Neural progenitor cell (in vitro differentiated cells): ENCODE measurements at regions not wholly inside any gene's neighbourhood (a gene's known extent, or its start where the extent isn't known, plus 50 kb on each side); places are given as distances from the start of the nearest gene placed in this dataset.

Experiments used
- DNase-seq: peaks from one replicate; pipeline ENCODE4 v3.0.0-alpha.2; 2016; ENCODE audit warnings: low spot score
- H2AFZ ChIP-seq: fragments of 200-600 bp; sonication (generic); replicated peaks from 2 replicates; pipeline ENCODE4 v1.6.1; 2016; ENCODE audit warnings: antibody characterized with exemption
- H3F3A ChIP-seq: fragments of 200-600 bp; sonication (generic); 2 replicates; pipeline ENCODE4 v1.6.1; 2016; ENCODE audit warnings: antibody characterized with exemption, low read depth
- H3K27ac ChIP-seq: fragments of 200-600 bp; sonication (generic); 2 replicates; pipeline ENCODE4 v1.5.1; 2016; ENCODE audit warnings: mild to moderate bottlenecking
- H3K27me3 ChIP-seq: fragments of 200-600 bp; sonication (generic); 2 replicates; pipeline ENCODE4 v1.6.1; 2016; ENCODE audit warnings: mild to moderate bottlenecking, moderate library complexity
- H3K36me3 ChIP-seq: fragments of 200-600 bp; sonication (generic); 2 replicates; pipeline ENCODE4 v1.5.1; 2016
- H3K4me1 ChIP-seq: fragments of 200-600 bp; sonication (generic); 2 replicates; pipeline ENCODE4 v1.6.1; 2016; ENCODE audit warnings: mixed run types
- H3K4me2 ChIP-seq: fragments of 200-600 bp; sonication (generic); 2 replicates; pipeline ENCODE4 v1.6.1; 2016
- H3K4me3 ChIP-seq: fragments of 200-600 bp; sonication (generic); 2 replicates; pipeline ENCODE4 v1.5.1; 2016
- H3K79me2 ChIP-seq: fragments of 200-600 bp; sonication (generic); 2 replicates; pipeline ENCODE4 v1.6.1; 2016; ENCODE audit warnings: low read depth
- H3K9ac ChIP-seq: fragments of 200-600 bp; sonication (generic); 2 replicates; pipeline ENCODE4 v1.6.1; 2016
- H3K9me3 ChIP-seq: fragments of 200-600 bp; sonication (generic); 2 replicates; pipeline ENCODE4 v1.5.1; 2016; ENCODE audit warnings: low read depth
- H4K20me1 ChIP-seq: fragments of 200-600 bp; sonication (generic); 2 replicates; pipeline ENCODE4 v1.6.1; 2016; ENCODE audit warnings: low read depth
- H3K27ac Mint-ChIP-seq: 3 replicates; pipeline ENCODE4 v1.8.0; 2021; ENCODE audit warnings: mixed read lengths
- H3K27me3 Mint-ChIP-seq: 2 replicates; pipeline ENCODE4 v1.8.0; 2022; ENCODE audit warnings: low read depth, mild to moderate bottlenecking, inconsistent platforms, moderate library complexity, mixed read lengths; ENCODE audit not compliant: insufficient read depth
- H3K36me3 Mint-ChIP-seq: 3 replicates; pipeline ENCODE4 v1.8.0; 2021; ENCODE audit warnings: mixed read lengths
- H3K4me1 Mint-ChIP-seq: 3 replicates; pipeline ENCODE4 v1.8.0; 2021; ENCODE audit warnings: mixed read lengths
- H3K4me3 Mint-ChIP-seq: 3 replicates; pipeline ENCODE4 v1.8.0; 2021; ENCODE audit warnings: mild to moderate bottlenecking, moderate library complexity, mixed read lengths
- H3K9me3 Mint-ChIP-seq: 3 replicates; pipeline ENCODE4 v1.8.0; 2020; ENCODE audit warnings: mixed read lengths
- EZH2 ChIP-seq: fragments of 200-600 bp; sonication (generic); IDR thresholded peaks from 2 replicates; pipeline ENCODE4 v1.6.1; 2017; ENCODE audit warnings: antibody characterized with exemption, mild to moderate bottlenecking, moderate library complexity
- EZH2phosphoT487 ChIP-seq: fragments of 200-600 bp; sonication (generic); IDR thresholded peaks from 2 replicates; pipeline ENCODE4 v1.6.1; 2017; ENCODE audit warnings: antibody characterized with exemption
- TF ChIP-seq, protein P1 (sequence below): fragments of 200-600 bp; sonication (generic); IDR thresholded peaks from 2 replicates; pipeline ENCODE4 v1.5.1; 2017; ENCODE audit warnings: antibody characterized with exemption, mild to moderate bottlenecking

GRCh38 chr22:49026494-49027367 lies 800.9 kb downstream of the BRD1 start:
- Mint-ChIP-seq H3K4me1 (peaks cover 7% of the 10 kb centered on the region), H3K27me3 (peaks cover 17% of the 10 kb centered on the region), H3K9me3 (peaks cover 3% of the 10 kb centered on the region), H3K4me3 (no peak overlapping the region), H3K27ac (no peak overlapping the region), H3K36me3 (no peaks in the 10 kb centered on the region)
- Histone ChIP-seq H2AFZ (no peak overlapping the region), H3K36me3 (no peaks in the 10 kb centered on the region), H3K4me2 (no peak overlapping the region), H3F3A (no peaks in the 10 kb centered on the region), H3K9ac (no peak overlapping the region), H3K27ac (no peak overlapping the region), H3K4me3 (no peak overlapping the region), H3K4me1 (no peaks in the 10 kb centered on the region), H3K79me2 (no peaks in the 10 kb centered on the region), H4K20me1 (no peaks in the 10 kb centered on the region), H3K9me3 (no peaks in the 10 kb centered on the region), H3K27me3 (no peaks in the 10 kb centered on the region)
- DNase-seq: peak; percentile 45
- TF ChIP-seq, protein P1, sequence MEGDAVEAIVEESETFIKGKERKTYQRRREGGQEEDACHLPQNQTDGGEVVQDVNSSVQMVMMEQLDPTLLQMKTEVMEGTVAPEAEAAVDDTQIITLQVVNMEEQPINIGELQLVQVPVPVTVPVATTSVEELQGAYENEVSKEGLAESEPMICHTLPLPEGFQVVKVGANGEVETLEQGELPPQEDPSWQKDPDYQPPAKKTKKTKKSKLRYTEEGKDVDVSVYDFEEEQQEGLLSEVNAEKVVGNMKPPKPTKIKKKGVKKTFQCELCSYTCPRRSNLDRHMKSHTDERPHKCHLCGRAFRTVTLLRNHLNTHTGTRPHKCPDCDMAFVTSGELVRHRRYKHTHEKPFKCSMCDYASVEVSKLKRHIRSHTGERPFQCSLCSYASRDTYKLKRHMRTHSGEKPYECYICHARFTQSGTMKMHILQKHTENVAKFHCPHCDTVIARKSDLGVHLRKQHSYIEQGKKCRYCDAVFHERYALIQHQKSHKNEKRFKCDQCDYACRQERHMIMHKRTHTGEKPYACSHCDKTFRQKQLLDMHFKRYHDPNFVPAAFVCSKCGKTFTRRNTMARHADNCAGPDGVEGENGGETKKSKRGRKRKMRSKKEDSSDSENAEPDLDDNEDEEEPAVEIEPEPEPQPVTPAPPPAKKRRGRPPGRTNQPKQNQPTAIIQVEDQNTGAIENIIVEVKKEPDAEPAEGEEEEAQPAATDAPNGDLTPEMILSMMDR: peak; percentile 44
- TF ChIP-seq EZH2: no peak

- no peak overlapping the region for H3K27ac Mint-ChIP-seq
- Histone ChIP-seq H4K20me1 (no peaks in the 10 kb centered on the region), H3K4me1 (no peaks in the 10 kb centered on the region), H3K4me3 (no peak overlapping the region), H3K4me2 (no peak overlapping the region), H3K27ac (no peak overlapping the region), H3K36me3 (no peaks in the 10 kb centered on the region), H3K27me3 (no peaks in the 10 kb centered on the region), H3K9me3 (no peaks in the 10 kb centered on the region), H3F3A (no peaks in the 10 kb centered on the region), H3K9ac (no peak overlapping the region), H2AFZ (no peak overlapping the region), H3K79me2 (no peaks in the 10 kb centered on the region)
- DNase-seq: no peak
- TF ChIP-seq EZH2phosphoT487: no peak
- TF ChIP-seq EZH2: no peak
- TF ChIP-seq, protein P1: no peak
- H3K4me1 Mint-ChIP-seq: peaks cover 4% of the 10 kb centered on the region
- H3K4me3 Mint-ChIP-seq: no peak overlapping the region
- H3K9me3 Mint-ChIP-seq: peaks cover 3% of the 10 kb centered on the region
- H3K27me3 Mint-ChIP-seq: peaks cover 15% of the 10 kb centered on the region
- H3K36me3 Mint-ChIP-seq: no peaks in the 10 kb centered on the region
Measured at GRCh38 chr22:49025791-49026493, 801.7 kb downstream of the BRD1 start.

DNA sequence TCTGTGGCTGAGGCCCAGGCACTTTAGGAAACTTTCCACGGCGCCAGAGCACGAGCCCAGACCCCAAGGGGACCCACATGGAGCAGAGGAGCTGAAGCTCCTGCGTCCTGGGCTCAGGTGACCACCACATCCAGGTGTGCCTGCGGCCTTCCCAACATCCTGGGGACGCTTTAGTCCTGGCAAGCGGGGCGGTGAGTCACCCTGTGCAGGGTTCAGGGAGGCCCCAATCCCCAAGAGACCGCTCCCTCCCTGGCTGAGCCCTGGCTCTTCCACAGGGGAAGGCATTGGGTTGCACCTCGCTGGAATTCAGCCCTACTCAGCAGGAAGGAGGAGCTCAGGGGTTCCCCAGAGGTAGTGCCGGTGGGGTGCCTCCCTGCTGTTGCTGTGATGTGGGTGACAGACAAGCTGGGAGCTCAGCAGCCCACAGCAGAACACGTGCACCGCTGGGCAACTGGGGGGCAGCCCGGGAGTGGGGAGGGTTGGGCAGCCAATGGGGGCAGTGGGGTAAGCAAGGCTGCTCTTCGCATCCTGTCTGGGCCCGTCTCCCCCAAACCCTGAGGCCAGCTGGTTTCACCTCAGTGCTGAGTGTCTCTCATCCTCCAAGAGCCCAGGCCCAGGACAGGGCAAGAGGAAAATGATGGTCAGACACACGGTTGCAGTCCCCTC lies 802.8 kb downstream of the BRD1 start:
- H3K27ac ChIP-seq: no peak overlapping the region
- no peaks in the 10 kb centered on the region for H3K9me3 ChIP-seq
- H3K4me3 ChIP-seq: no peak overlapping the region
- no peaks in the 10 kb centered on the region for H3F3A ChIP-seq
- H3K4me2 ChIP-seq: no peak overlapping the region
- no peak for DNase-seq
- H3K36me3 Mint-ChIP-seq: no peaks in the 10 kb centered on the region
- H3K9me3 Mint-ChIP-seq: peaks cover 3% of the 10 kb centered on the region
- H3K27me3 ChIP-seq: no peaks in the 10 kb centered on the region
- TF ChIP-seq, protein P1: no peak
- no peak for TF ChIP-seq EZH2phosphoT487
- no peak for TF ChIP-seq EZH2
- H2AFZ ChIP-seq: no peak overlapping the region
- no peaks in the 10 kb centered on the region for H4K20me1 ChIP-seq
- no peak overlapping the region for H3K4me3 Mint-ChIP-seq
- H3K27ac Mint-ChIP-seq: no peak overlapping the region
- no peaks in the 10 kb centered on the region for H3K36me3 ChIP-seq
- H3K79me2 ChIP-seq: no peaks in the 10 kb centered on the region
- H3K4me1 ChIP-seq: no peaks in the 10 kb centered on the region
- H3K27me3 Mint-ChIP-seq: peaks cover 13% of the 10 kb centered on the region
- no peak overlapping the region for H3K9ac ChIP-seq
- peaks cover 3% of the 10 kb centered on the region for H3K4me1 Mint-ChIP-seq
